ENCODE measurements at regions not wholly inside any gene's neighbourhood (a gene's known extent, or its start where the extent isn't known, plus 50 kb on each side); places are given as distances from the start of the nearest gene placed in this dataset.

GRCh38 chr5:162672061-162672460, 604.5 kb downstream of the GABRG2 start:
- H3K14ac ChIP-seq (ENCODE audit: low read length in 2 of 2) = no peak overlapping the region
- H2AK5ac ChIP-seq (ENCODE audit: low read length, severe bottlenecking) = no peak overlapping the region
- no peak for DNase-seq
- H3K9ac ChIP-seq (ENCODE audit: low read length) = no peak overlapping the region
- no peak overlapping the region for H2BK15ac ChIP-seq (ENCODE audit: low read depth, poor library complexity, severe bottlenecking)
- H2BK120ac ChIP-seq (ENCODE audit: low read depth, low read length) = no peak overlapping the region
- no peaks in the 10 kb centered on the region for H3K4me1 ChIP-seq (ENCODE audit: control insufficient read depth, insufficient read depth, low read depth, low read length)
- no peak overlapping the region for H4K8ac ChIP-seq (ENCODE audit: low read length)
- no peak overlapping the region for H2BK5ac ChIP-seq (ENCODE audit: low read depth, low read length, poor library complexity, severe bottlenecking)
- no peak overlapping the region for H3K18ac ChIP-seq (ENCODE audit: low read depth in 1 of 2, low read length in 2 of 2)
- H3K4me2 ChIP-seq (ENCODE audit: low read length, poor library complexity, severe bottlenecking) = no peak overlapping the region
- no peaks in the 10 kb centered on the region for H3K9me3 ChIP-seq (ENCODE audit: control insufficient read depth, low read length)
- H2BK12ac ChIP-seq (ENCODE audit: low read length in 2 of 2) = no peak overlapping the region
- H3K4me3 ChIP-seq (ENCODE audit: insufficient read depth in 1 of 2, low read depth in 1 of 2, low read length in 2 of 2) = no peak overlapping the region
- 100% methylated on average over 1 of the region's 1 CpG for WGBS
- no peak overlapping the region for H3K23ac ChIP-seq (ENCODE audit: low read length in 2 of 2)
- no peak overlapping the region for H2AFZ ChIP-seq (ENCODE audit: low read depth, low read length)
- no peak overlapping the region for H4K91ac ChIP-seq (ENCODE audit: low read length)
- no peaks in the 10 kb centered on the region for H3K36me3 ChIP-seq (ENCODE audit: control insufficient read depth in 1 of 2, insufficient read depth in 2 of 2, low read depth in 1 of 2, low read length in 2 of 2)
- H3K4ac ChIP-seq (ENCODE audit: low read depth in 1 of 2, low read length in 2 of 2) = no peak overlapping the region
- no peaks in the 10 kb centered on the region for H3K79me1 ChIP-seq (replicated peaks; ENCODE audit: low read length, poor library complexity, severe bottlenecking)
- H3K27ac ChIP-seq (ENCODE audit: low read length, poor library complexity, severe bottlenecking) = no peak overlapping the region
- no peaks in the 10 kb centered on the region for H3K27me3 ChIP-seq (ENCODE audit: control insufficient read depth in 1 of 2, insufficient read depth in 1 of 2, low read length in 2 of 2)

GRCh38 chr5:162683284-162683683, 615.7 kb downstream of the GABRG2 start:
- Histone ChIP-seq H3K4me2 (ENCODE audit: low read length, poor library complexity, severe bottlenecking) (no peak overlapping the region), H3K27me3 (ENCODE audit: control insufficient read depth in 1 of 2, insufficient read depth in 1 of 2, low read length in 2 of 2) (no peaks in the 10 kb centered on the region), H3K27ac (ENCODE audit: low read length, poor library complexity, severe bottlenecking) (no peak overlapping the region), H3K79me1 (replicated peaks; ENCODE audit: low read length, poor library complexity, severe bottlenecking) (no peaks in the 10 kb centered on the region), H2BK120ac (ENCODE audit: low read depth, low read length) (no peak overlapping the region), H3K4ac (ENCODE audit: low read depth in 1 of 2, low read length in 2 of 2) (no peak overlapping the region), H3K4me1 (ENCODE audit: control insufficient read depth, insufficient read depth, low read depth, low read length) (no peaks in the 10 kb centered on the region), H2BK15ac (ENCODE audit: low read depth, poor library complexity, severe bottlenecking) (no peak overlapping the region), H3K23ac (ENCODE audit: low read length in 2 of 2) (no peak overlapping the region), H2AFZ (ENCODE audit: low read depth, low read length) (no peak overlapping the region), H4K91ac (ENCODE audit: low read length) (no peak overlapping the region), H2BK5ac (ENCODE audit: low read depth, low read length, poor library complexity, severe bottlenecking) (no peak overlapping the region), H2BK12ac (ENCODE audit: low read length in 2 of 2) (no peak overlapping the region), H3K9me3 (ENCODE audit: control insufficient read depth, low read length) (peaks cover 18% of the 10 kb centered on the region), H4K8ac (ENCODE audit: low read length) (no peak overlapping the region), H3K14ac (ENCODE audit: low read length in 2 of 2) (no peak overlapping the region), H3K9ac (ENCODE audit: low read length) (no peak overlapping the region), H3K4me3 (ENCODE audit: insufficient read depth in 1 of 2, low read depth in 1 of 2, low read length in 2 of 2) (no peak overlapping the region), H3K18ac (ENCODE audit: low read depth in 1 of 2, low read length in 2 of 2) (no peak overlapping the region), H3K36me3 (ENCODE audit: control insufficient read depth in 1 of 2, insufficient read depth in 2 of 2, low read depth in 1 of 2, low read length in 2 of 2) (no peaks in the 10 kb centered on the region), H2AK5ac (ENCODE audit: low read length, severe bottlenecking) (no peak overlapping the region)
- no peak for DNase-seq
- 79% methylated on average over 2 of the region's 2 CpGs for WGBS

- Histone ChIP-seq H3K9me3 (ENCODE audit: control insufficient read depth, low read length) (peaks cover 15% of the 10 kb centered on the region), H3K9ac (ENCODE audit: low read length) (no peak overlapping the region), H2AK5ac (ENCODE audit: low read length, severe bottlenecking) (no peak overlapping the region), H2BK15ac (ENCODE audit: low read depth, poor library complexity, severe bottlenecking) (no peak overlapping the region), H2AFZ (ENCODE audit: low read depth, low read length) (no peak overlapping the region), H3K27me3 (ENCODE audit: control insufficient read depth in 1 of 2, insufficient read depth in 1 of 2, low read length in 2 of 2) (no peaks in the 10 kb centered on the region), H3K4me3 (ENCODE audit: insufficient read depth in 1 of 2, low read depth in 1 of 2, low read length in 2 of 2) (no peak overlapping the region), H2BK5ac (ENCODE audit: low read depth, low read length, poor library complexity, severe bottlenecking) (no peak overlapping the region), H3K4me2 (ENCODE audit: low read length, poor library complexity, severe bottlenecking) (no peak overlapping the region), H3K18ac (ENCODE audit: low read depth in 1 of 2, low read length in 2 of 2) (no peak overlapping the region), H3K4me1 (ENCODE audit: control insufficient read depth, insufficient read depth, low read depth, low read length) (no peaks in the 10 kb centered on the region), H3K36me3 (ENCODE audit: control insufficient read depth in 1 of 2, insufficient read depth in 2 of 2, low read depth in 1 of 2, low read length in 2 of 2) (no peaks in the 10 kb centered on the region), H3K79me1 (replicated peaks; ENCODE audit: low read length, poor library complexity, severe bottlenecking) (no peaks in the 10 kb centered on the region), H4K8ac (ENCODE audit: low read length) (no peak overlapping the region), H4K91ac (ENCODE audit: low read length) (no peak overlapping the region), H2BK120ac (ENCODE audit: low read depth, low read length) (no peak overlapping the region), H3K14ac (ENCODE audit: low read length in 2 of 2) (no peak overlapping the region), H3K27ac (ENCODE audit: low read length, poor library complexity, severe bottlenecking) (no peak overlapping the region), H2BK12ac (ENCODE audit: low read length in 2 of 2) (no peak overlapping the region), H3K23ac (ENCODE audit: low read length in 2 of 2) (no peak overlapping the region), H3K4ac (ENCODE audit: low read depth in 1 of 2, low read length in 2 of 2) (no peak overlapping the region)
- DNase-seq = no peak
- whole genome bisulfite sequencing = no CpG with 5 or more reads among the region's 3 CpGs
These were observed 616.6 kb downstream of the GABRG2 start for GRCh38 chr5:162684145-162684544.

- Histone ChIP-seq H2BK12ac (ENCODE audit: low read length in 2 of 2) (no peak overlapping the region), H3K79me1 (replicated peaks; ENCODE audit: low read length, poor library complexity, severe bottlenecking) (no peaks in the 10 kb centered on the region), H3K18ac (ENCODE audit: low read depth in 1 of 2, low read length in 2 of 2) (no peak overlapping the region), H3K4me2 (ENCODE audit: low read length, poor library complexity, severe bottlenecking) (no peak overlapping the region), H3K36me3 (ENCODE audit: control insufficient read depth in 1 of 2, insufficient read depth in 2 of 2, low read depth in 1 of 2, low read length in 2 of 2) (no peaks in the 10 kb centered on the region), H3K27ac (ENCODE audit: low read length, poor library complexity, severe bottlenecking) (no peak overlapping the region), H2BK120ac (ENCODE audit: low read depth, low read length) (no peak overlapping the region), H4K8ac (ENCODE audit: low read length) (no peak overlapping the region), H3K4me1 (ENCODE audit: control insufficient read depth, insufficient read depth, low read depth, low read length) (no peaks in the 10 kb centered on the region), H3K23ac (ENCODE audit: low read length in 2 of 2) (no peak overlapping the region), H2AK5ac (ENCODE audit: low read length, severe bottlenecking) (no peak overlapping the region), H3K9ac (ENCODE audit: low read length) (no peak overlapping the region), H2AFZ (ENCODE audit: low read depth, low read length) (no peak overlapping the region), H2BK15ac (ENCODE audit: low read depth, poor library complexity, severe bottlenecking) (no peak overlapping the region), H3K14ac (ENCODE audit: low read length in 2 of 2) (no peak overlapping the region), H3K27me3 (ENCODE audit: control insufficient read depth in 1 of 2, insufficient read depth in 1 of 2, low read length in 2 of 2) (no peaks in the 10 kb centered on the region), H2BK5ac (ENCODE audit: low read depth, low read length, poor library complexity, severe bottlenecking) (no peak overlapping the region), H4K91ac (ENCODE audit: low read length) (no peak overlapping the region), H3K9me3 (ENCODE audit: control insufficient read depth, low read length) (peaks cover 11% of the 10 kb centered on the region), H3K4me3 (ENCODE audit: insufficient read depth in 1 of 2, low read depth in 1 of 2, low read length in 2 of 2) (no peak overlapping the region), H3K4ac (ENCODE audit: low read depth in 1 of 2, low read length in 2 of 2) (no peak overlapping the region)
- WGBS = 87% methylated on average over 14 of the region's 15 CpGs
- no peak for DNase-seq
These were observed 617.7 kb downstream of the GABRG2 start for GRCh38 chr5:162685302-162685701.
